ENCODE measurements at regions not wholly inside any gene's neighbourhood (a gene's known extent, or its start where the extent isn't known, plus 50 kb on each side); places are given as distances from the start of the nearest gene placed in this dataset.

- Histone ChIP-seq H3K27me3 (no peaks in the 10 kb centered on the region), H3K4me1 (no peaks in the 10 kb centered on the region), H3K27ac (no peak overlapping the region), H3K4me3 (no peak overlapping the region), H3K9me3 (no peaks in the 10 kb centered on the region), H3K36me3 (no peaks in the 10 kb centered on the region)
- TF ChIP-seq, protein P1, sequence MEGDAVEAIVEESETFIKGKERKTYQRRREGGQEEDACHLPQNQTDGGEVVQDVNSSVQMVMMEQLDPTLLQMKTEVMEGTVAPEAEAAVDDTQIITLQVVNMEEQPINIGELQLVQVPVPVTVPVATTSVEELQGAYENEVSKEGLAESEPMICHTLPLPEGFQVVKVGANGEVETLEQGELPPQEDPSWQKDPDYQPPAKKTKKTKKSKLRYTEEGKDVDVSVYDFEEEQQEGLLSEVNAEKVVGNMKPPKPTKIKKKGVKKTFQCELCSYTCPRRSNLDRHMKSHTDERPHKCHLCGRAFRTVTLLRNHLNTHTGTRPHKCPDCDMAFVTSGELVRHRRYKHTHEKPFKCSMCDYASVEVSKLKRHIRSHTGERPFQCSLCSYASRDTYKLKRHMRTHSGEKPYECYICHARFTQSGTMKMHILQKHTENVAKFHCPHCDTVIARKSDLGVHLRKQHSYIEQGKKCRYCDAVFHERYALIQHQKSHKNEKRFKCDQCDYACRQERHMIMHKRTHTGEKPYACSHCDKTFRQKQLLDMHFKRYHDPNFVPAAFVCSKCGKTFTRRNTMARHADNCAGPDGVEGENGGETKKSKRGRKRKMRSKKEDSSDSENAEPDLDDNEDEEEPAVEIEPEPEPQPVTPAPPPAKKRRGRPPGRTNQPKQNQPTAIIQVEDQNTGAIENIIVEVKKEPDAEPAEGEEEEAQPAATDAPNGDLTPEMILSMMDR (IDR thresholded peaks at IDR 0.05), result no peak
- TF ChIP-seq POLR2A (IDR thresholded peaks at IDR 0.05) (no peak), EP300 (IDR thresholded peaks at IDR 0.05) (no peak)
- DNase-seq (ENCODE audit: low spot score in 2 of 2), result no peak
- WGBS, 2 donors, result 65 to 76% methylated on average over 2 of the region's 2 CpGs
Measured at GRCh38 chr2:57126410-57126809, 920.2 kb upstream of the VRK2 start.

DNA sequence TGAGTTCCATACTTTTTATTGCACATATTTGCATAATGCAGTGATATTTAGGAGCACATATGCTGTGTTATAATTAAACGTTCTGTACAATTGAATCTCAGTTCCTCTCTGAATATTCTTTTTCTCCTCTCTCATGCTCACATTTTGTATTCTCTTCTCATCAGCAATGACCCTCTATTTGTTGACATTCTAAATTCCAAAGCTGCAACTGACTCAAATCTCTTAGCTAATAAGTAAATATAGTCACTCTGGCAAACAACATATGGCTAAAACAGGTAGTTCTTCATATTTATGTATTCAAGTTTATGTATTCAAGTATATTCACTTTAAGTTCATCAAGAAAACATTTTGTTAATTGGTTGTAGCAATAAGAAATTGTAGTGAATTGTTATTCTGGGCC lies 907.4 kb upstream of the VRK2 start:
- H3K36me3 ChIP-seq, result no peaks in the 10 kb centered on the region
- no peak for TF ChIP-seq POLR2A (IDR thresholded peaks at IDR 0.05)
- 49 to 55% methylated on average over 1 of the region's 1 CpG for WGBS, 2 donors
- no peaks in the 10 kb centered on the region for H3K9me3 ChIP-seq
- no peak overlapping the region for H3K27ac ChIP-seq
- H3K27me3 ChIP-seq, result no peaks in the 10 kb centered on the region
- no peak for DNase-seq (ENCODE audit: low spot score in 2 of 2)
- H3K4me1 ChIP-seq, result no peaks in the 10 kb centered on the region
- no peak overlapping the region for H3K4me3 ChIP-seq

DNA sequence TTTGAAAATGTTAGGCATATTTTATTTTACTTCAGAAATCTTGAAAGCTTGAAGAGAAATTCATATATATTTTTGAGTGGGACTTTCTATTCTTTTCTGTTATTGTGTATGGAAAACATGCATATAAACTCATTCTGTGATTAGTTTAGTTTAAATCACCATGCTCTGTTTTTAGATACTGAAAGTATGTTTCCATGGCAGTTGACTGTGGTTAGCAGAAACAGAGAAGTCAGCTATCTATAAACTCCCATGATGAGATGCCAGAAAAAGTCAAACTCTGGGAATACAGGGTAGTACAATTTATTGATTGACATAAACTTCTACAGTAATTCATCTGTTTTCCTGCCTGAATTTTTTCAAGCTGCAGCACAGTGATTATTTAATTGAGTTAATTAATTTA lies 905.3 kb upstream of the VRK2 start:
- Histone ChIP-seq H3K27me3 (no peaks in the 10 kb centered on the region), H3K27ac (no peak overlapping the region), H3K4me3 (no peak overlapping the region), H3K4me1 (no peaks in the 10 kb centered on the region), H3K36me3 (no peaks in the 10 kb centered on the region), H3K9me3 (peaks cover 0 to 5% (median 0%) of the 10 kb centered on the region in 4 donors)
- no peak for DNase-seq (ENCODE audit: low spot score in 2 of 2)
- TF ChIP-seq POLR2A (IDR thresholded peaks at IDR 0.05) (no peak), EP300 (IDR thresholded peaks at IDR 0.05) (no peak)
- TF ChIP-seq, protein P1 (IDR thresholded peaks at IDR 0.05), result no peak

DNA sequence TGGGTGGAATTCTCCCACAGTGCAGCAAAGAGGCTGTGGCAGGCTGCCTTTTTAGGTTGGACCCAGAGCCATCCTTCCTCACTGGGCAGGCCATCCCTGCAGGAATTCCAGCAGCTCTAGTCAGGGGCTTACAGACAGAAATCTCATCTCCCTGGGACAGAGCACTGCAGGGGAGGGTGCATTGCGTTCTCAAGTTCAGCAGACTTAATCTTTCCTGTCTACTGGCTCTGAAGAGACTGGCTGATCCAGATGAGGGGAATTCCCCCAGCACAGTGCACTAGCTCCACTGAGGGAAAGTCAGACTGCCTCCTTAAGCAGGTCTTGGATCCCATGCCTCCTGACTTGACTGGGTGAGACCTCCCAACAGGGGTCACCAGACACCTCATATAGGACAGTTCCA lies 899.7 kb upstream of the VRK2 start:
- no peak for DNase-seq (ENCODE audit: low spot score in 2 of 2)
- WGBS, 2 donors, result 10% methylated on average over 1 of the region's 1 CpG; no CpG with 5 or more reads in 1 of the 2 donors
- Histone ChIP-seq H3K4me3 (no peak overlapping the region), H3K27ac (no peak overlapping the region), H3K4me1 (no peaks in the 10 kb centered on the region), H3K9me3 (peaks cover 0 to 26% (median 2%) of the 10 kb centered on the region in 4 donors), H3K36me3 (no peaks in the 10 kb centered on the region), H3K27me3 (no peaks in the 10 kb centered on the region)
- TF ChIP-seq, protein P1 (IDR thresholded peaks at IDR 0.05), result no peak
- TF ChIP-seq POLR2A (IDR thresholded peaks at IDR 0.05) (no peak), EP300 (IDR thresholded peaks at IDR 0.05) (no peak)

- Histone ChIP-seq H3K36me3 (no peaks in the 10 kb centered on the region), H3K4me1 (no peaks in the 10 kb centered on the region), H3K27ac (no peak overlapping the region), H3K4me3 (no peak overlapping the region), H3K27me3 (no peaks in the 10 kb centered on the region), H3K9me3 (peaks cover 0 to 12% (median 0%) of the 10 kb centered on the region in 4 donors)
- no peak for DNase-seq (ENCODE audit: low spot score in 2 of 2)
- TF ChIP-seq POLR2A (IDR thresholded peaks at IDR 0.05) (no peak), EP300 (IDR thresholded peaks at IDR 0.05) (no peak)
- TF ChIP-seq, protein P1 (IDR thresholded peaks at IDR 0.05), result no peak
- 66 to 79% methylated on average over 2 of the region's 2 CpGs for WGBS, 2 donors
Measured at GRCh38 chr2:57156231-57156924, 890.2 kb upstream of the VRK2 start.

Measured in tibial nerve (tissue), 4 donors.